ENCODE measurements at regions not wholly inside any gene's neighbourhood (a gene's known extent, or its start where the extent isn't known, plus 50 kb on each side); places are given as distances from the start of the nearest gene placed in this dataset.
"Not testable (repeated sequence)": the region's sequence is repeated elsewhere in the genome, so short reads cannot be mapped to it uniquely, and the experiment has no call there.

DNA sequence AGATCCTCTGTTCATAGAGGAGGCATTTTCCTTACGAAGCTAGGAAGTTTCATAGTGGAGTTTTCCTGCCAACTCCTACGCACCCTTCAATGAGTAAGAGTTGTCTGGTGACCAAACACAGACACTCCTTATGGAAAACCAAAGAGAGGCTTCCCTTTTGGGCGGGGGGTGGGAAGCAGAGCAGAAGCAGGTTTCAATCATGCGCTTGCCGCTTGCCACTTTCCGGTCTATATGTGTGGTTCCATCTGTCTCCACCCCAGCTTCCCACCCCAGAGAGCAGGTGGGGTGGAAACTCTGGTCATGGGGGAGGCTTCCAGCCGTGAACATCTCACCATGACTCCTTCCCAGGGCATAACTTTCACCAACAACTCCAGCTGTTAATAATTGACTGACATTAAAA, 68.8 kb upstream of the GRB10 start:
- no peak for ATAC-seq (ENCODE audit: low read depth)
- no peaks in the 10 kb centered on the region for H3K27me3 ChIP-seq (ENCODE audit: insufficient read depth, poor library complexity, severe bottlenecking)
- no peak overlapping the region for H3K4me3 ChIP-seq (ENCODE audit: severe bottlenecking)
- no peaks in the 10 kb centered on the region for H3K4me1 ChIP-seq (ENCODE audit: insufficient read depth, poor library complexity, severe bottlenecking)
- no peak for DNase-seq (ENCODE audit: low spot score)
- H3K36me3 ChIP-seq (ENCODE audit: low read depth): no peaks in the 10 kb centered on the region
- no peak overlapping the region for H3K27ac ChIP-seq (ENCODE audit: poor library complexity, severe bottlenecking)
- TF ChIP-seq, protein P1, sequence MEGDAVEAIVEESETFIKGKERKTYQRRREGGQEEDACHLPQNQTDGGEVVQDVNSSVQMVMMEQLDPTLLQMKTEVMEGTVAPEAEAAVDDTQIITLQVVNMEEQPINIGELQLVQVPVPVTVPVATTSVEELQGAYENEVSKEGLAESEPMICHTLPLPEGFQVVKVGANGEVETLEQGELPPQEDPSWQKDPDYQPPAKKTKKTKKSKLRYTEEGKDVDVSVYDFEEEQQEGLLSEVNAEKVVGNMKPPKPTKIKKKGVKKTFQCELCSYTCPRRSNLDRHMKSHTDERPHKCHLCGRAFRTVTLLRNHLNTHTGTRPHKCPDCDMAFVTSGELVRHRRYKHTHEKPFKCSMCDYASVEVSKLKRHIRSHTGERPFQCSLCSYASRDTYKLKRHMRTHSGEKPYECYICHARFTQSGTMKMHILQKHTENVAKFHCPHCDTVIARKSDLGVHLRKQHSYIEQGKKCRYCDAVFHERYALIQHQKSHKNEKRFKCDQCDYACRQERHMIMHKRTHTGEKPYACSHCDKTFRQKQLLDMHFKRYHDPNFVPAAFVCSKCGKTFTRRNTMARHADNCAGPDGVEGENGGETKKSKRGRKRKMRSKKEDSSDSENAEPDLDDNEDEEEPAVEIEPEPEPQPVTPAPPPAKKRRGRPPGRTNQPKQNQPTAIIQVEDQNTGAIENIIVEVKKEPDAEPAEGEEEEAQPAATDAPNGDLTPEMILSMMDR (IDR thresholded peaks at IDR 0.05; ENCODE audit: poor library complexity, severe bottlenecking): no peak
- no peaks in the 10 kb centered on the region for H3K9me3 ChIP-seq (ENCODE audit: severe bottlenecking)

DNA sequence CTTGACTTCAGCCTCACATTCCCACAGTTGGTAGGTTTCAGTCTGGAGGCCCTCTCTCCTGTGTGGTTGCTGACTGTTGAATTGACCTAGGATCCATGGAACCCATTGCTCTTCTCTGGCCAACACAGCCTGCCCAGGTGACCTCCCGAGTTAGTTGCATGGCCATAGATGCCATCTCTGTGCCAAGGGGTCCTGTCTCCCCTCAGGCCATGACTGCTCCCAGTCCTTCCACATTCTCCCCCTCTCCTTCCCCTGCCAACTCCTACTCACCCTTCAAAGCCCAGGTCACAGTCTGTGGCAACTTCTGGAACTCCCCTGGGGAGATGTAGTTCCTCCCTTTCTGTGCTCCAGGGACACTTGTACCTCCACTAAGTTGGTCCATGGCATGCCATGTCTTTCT, 67.3 kb upstream of the GRB10 start:
- H3K4me1 ChIP-seq (ENCODE audit: insufficient read depth, poor library complexity, severe bottlenecking): no peaks in the 10 kb centered on the region
- no peak overlapping the region for H3K4me3 ChIP-seq (ENCODE audit: severe bottlenecking)
- no peaks in the 10 kb centered on the region for H3K9me3 ChIP-seq (ENCODE audit: severe bottlenecking)
- ATAC-seq (ENCODE audit: low read depth) (no peak), DNase-seq (ENCODE audit: low spot score) (no peak)
- no peak overlapping the region for H3K27ac ChIP-seq (ENCODE audit: poor library complexity, severe bottlenecking)
- TF ChIP-seq, protein P1 (IDR thresholded peaks at IDR 0.05; ENCODE audit: poor library complexity, severe bottlenecking): no peak
- H3K27me3 ChIP-seq (ENCODE audit: insufficient read depth, poor library complexity, severe bottlenecking): no peaks in the 10 kb centered on the region
- no peaks in the 10 kb centered on the region for H3K36me3 ChIP-seq (ENCODE audit: low read depth)

DNA sequence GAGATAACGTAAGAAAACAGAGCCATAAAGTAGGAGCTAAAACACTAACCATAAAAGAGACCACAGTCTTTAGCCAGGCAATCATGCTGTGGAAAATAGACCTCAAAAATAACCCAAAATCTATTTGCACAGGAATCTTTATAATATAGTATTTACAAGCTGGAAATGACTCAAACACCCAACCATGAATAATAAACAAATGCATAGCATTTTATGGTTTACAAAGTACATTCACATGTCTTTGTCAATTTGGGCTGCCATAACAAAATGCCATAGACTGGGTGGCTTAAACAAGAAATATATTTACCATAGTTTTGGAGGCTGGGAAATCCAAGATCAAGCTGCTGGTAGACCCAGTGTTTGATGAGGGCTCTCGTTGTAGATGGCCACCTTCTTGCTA, 65.5 kb upstream of the GRB10 start:
- H3K4me3 ChIP-seq (ENCODE audit: severe bottlenecking): no peak overlapping the region
- H3K4me1 ChIP-seq (ENCODE audit: insufficient read depth, poor library complexity, severe bottlenecking): no peaks in the 10 kb centered on the region
- no peaks in the 10 kb centered on the region for H3K27me3 ChIP-seq (ENCODE audit: insufficient read depth, poor library complexity, severe bottlenecking)
- ATAC-seq (ENCODE audit: low read depth): no peak
- H3K36me3 ChIP-seq (ENCODE audit: low read depth): no peaks in the 10 kb centered on the region
- H3K9me3 ChIP-seq (ENCODE audit: severe bottlenecking): no peaks in the 10 kb centered on the region
- H3K27ac ChIP-seq (ENCODE audit: poor library complexity, severe bottlenecking): no peak overlapping the region
- DNase-seq (ENCODE audit: low spot score): no peak
- TF ChIP-seq, protein P1 (IDR thresholded peaks at IDR 0.05; ENCODE audit: poor library complexity, severe bottlenecking): no peak

DNA sequence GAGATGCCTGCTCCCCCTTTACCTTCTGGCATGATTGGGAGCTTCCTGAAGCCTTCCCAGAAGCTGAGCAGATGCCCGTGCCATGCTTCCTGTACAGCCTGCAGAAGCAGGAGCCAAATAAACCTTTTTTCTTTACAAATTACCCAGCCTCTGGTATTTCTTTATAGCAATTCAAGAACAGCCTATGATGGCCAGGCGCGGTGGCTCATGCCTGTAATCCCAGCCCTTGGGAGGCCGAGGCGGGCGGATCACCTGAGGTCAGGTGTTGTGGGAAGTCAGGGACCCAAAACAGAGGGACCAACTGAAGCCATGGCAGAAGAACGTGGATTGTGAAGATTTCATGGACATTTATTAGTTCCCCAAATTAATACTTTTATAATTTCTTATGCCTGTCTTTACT, 62.2 kb upstream of the GRB10 start:
- DNase-seq (ENCODE audit: low spot score); H3K4me3 ChIP-seq (ENCODE audit: severe bottlenecking); ATAC-seq (ENCODE audit: low read depth); H3K27ac ChIP-seq (ENCODE audit: poor library complexity, severe bottlenecking); H3K4me1 ChIP-seq (ENCODE audit: insufficient read depth, poor library complexity, severe bottlenecking); H3K36me3 ChIP-seq (ENCODE audit: low read depth); H3K27me3 ChIP-seq (ENCODE audit: insufficient read depth, poor library complexity, severe bottlenecking); H3K9me3 ChIP-seq (ENCODE audit: severe bottlenecking): not testable (repeated sequence)

DNA sequence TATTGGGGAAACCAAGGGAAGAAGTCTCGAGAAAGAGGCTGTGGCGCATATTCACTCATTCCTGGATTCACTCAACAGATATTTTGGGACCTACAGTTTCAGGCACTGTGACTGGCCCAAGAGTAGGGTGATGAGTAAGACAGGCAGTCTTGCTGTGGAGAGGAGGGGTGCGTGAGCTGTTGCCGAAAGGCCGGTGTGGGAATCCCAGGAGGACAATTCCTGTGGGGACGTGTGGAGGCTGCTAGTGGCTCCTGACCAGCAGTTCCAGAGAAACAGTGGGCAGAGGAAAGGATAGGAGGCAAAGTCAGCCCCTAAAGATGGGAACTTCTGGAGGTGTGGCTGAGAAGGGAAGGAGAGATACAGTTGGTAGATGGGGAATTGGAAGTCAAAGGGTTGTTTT, 59.3 kb upstream of the GRB10 start:
- DNase-seq (ENCODE audit: low spot score) (no peak), ATAC-seq (ENCODE audit: low read depth) (no peak)
- Histone ChIP-seq H3K4me3 (ENCODE audit: severe bottlenecking) (no peak overlapping the region), H3K27me3 (ENCODE audit: insufficient read depth, poor library complexity, severe bottlenecking) (no peaks in the 10 kb centered on the region), H3K9me3 (ENCODE audit: severe bottlenecking) (no peaks in the 10 kb centered on the region), H3K4me1 (ENCODE audit: insufficient read depth, poor library complexity, severe bottlenecking) (peaks cover 22% of the 10 kb centered on the region), H3K27ac (ENCODE audit: poor library complexity, severe bottlenecking) (no peak overlapping the region), H3K36me3 (ENCODE audit: low read depth) (no peaks in the 10 kb centered on the region)
- TF ChIP-seq, protein P1 (IDR thresholded peaks at IDR 0.05; ENCODE audit: poor library complexity, severe bottlenecking): no peak

Data from RWPE2 (cell line).